NCI-H1930 (cell line): ENCODE measurements at regions not wholly inside any gene's neighbourhood (a gene's known extent, or its start where the extent isn't known, plus 50 kb on each side); places are given as distances from the start of the nearest gene placed in this dataset.

Experiments used
- DNase-seq, 2 experiments: peaks; one replicate each; lab custom pipeline; 2025; lab: John Stamatoyannopoulos, UW

DNA sequence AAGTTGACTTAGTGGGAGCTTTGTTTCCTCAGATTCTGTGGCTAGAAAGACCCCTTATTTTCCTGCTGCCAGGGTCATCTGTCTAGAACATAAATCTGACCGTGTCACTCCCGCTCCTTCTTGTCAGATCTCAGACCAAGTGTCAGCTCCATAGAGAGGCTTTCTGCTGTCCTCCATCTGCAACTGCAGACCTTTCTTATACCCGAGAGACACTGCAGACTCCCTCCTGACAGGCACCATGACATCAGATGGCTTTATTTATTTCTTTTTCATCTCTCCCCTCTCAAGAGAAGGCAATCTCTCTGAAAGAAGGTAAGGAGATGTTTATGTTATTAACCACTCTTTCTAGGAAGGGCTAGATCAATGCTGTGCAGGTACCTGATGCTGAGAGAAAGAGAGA is 726.5 kb downstream of the UQCRFS1 start:
- DNase-seq: no peak

GRCh38 chr19:28485292-28485691 is 727.7 kb downstream of the UQCRFS1 start:
- DNase-seq: no peak

- no peak for DNase-seq
Measured at GRCh38 chr19:28483197-28483596, 729.8 kb downstream of the UQCRFS1 start.

- no peak for DNase-seq
Measured at GRCh38 chr19:28482221-28482620, 730.7 kb downstream of the UQCRFS1 start.

DNA sequence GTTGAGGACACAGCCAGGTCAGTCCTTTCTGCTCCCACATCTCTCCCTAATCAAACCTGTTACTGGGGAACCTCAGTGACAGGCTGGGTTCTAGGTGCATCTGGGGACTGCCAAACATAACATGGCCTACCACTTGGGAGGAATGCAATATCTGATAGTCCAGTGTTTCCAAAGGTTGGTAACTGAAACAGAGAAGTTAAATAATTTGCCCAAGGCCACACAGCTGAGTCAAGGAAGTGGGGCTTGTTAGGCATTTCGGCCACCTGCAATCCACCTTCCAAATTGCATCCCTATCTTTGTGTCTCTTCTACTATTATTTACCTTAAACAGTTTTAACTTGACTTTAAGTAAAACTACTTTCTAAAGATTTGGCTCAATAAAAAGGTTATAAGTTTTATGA is 731.3 kb downstream of the UQCRFS1 start:
- DNase-seq: no peak

DNA sequence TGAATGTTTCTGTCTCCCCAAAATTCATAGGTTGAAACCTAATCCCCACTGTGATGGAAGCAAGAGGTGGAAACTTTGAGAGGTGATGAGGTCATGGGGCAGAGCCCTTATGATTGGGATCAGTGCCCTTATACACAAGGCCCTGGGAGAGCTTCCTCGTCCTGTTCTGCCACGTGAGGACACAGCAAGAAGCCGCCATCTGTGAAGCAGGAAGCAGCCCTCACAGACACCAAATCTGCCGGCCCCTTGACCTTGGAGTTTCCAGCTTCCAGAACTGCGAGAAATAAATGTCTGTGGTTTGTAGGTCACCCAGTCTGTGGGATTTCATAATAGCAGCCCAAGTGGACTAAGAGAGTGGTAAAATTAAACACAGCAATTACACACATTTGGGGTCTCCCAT is 737.4 kb downstream of the UQCRFS1 start:
- no peak for DNase-seq

GRCh38 chr19:28472843-28473242 is 740.1 kb downstream of the UQCRFS1 start:
- no peak for DNase-seq

- no peak for DNase-seq
Measured at GRCh38 chr19:28471731-28472510, 741.0 kb downstream of the UQCRFS1 start.

DNA sequence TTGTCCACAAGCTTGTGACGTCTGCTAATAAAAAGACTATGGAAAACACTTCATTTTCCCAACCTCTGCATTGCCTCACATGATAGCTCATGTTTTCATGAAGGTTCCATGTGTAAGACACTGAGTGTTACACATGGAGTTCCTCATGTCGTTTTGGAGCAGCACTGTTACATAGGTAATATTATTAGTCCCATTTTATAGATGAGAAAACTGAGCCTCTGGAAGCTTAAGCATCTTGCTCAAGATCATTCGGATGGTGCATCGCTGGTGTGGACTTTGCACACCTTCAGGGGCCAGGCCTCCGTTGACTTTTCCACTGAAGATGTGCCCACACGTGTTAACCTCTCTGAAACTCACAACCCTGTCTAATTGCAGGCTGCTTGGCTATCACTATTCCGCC is 743.4 kb downstream of the UQCRFS1 start:
- DNase-seq: no peak

DNA sequence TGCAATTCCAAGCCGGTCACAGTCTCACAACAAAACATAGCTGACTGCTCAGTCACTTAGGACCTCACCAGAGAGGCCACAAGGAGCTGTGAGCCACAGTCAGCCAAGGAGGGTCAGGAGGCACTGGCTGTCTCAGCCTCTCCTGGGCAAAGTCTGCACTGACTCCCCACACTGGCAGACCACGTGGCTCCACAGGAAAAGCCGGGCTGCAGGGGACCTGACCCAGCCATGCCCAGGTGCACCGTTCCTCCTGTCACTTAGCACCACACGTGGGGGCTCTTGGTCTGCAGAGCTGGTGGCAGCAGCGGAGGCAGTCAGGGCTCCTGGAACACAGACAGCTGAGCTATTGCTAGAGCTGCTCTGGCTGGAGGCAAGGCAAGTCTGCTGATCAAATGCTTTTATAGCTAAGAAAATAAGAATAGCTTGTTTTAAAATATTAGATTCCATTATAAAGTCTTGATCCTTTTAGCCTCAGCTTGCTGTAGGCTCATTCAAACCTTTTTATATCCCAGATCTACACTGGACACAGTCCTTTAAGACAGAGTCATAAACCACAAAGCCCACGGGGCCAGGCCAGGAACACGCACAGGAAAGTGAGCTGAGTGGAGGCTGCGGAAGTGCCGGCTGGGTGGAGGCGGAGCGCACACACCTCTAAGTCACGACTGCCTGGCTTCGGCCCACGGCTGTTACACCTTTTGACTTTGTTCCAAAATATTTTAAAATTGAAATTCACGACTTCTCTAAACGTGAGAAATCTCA is 744.1 kb downstream of the UQCRFS1 start:
- DNase-seq: no peak

DNA sequence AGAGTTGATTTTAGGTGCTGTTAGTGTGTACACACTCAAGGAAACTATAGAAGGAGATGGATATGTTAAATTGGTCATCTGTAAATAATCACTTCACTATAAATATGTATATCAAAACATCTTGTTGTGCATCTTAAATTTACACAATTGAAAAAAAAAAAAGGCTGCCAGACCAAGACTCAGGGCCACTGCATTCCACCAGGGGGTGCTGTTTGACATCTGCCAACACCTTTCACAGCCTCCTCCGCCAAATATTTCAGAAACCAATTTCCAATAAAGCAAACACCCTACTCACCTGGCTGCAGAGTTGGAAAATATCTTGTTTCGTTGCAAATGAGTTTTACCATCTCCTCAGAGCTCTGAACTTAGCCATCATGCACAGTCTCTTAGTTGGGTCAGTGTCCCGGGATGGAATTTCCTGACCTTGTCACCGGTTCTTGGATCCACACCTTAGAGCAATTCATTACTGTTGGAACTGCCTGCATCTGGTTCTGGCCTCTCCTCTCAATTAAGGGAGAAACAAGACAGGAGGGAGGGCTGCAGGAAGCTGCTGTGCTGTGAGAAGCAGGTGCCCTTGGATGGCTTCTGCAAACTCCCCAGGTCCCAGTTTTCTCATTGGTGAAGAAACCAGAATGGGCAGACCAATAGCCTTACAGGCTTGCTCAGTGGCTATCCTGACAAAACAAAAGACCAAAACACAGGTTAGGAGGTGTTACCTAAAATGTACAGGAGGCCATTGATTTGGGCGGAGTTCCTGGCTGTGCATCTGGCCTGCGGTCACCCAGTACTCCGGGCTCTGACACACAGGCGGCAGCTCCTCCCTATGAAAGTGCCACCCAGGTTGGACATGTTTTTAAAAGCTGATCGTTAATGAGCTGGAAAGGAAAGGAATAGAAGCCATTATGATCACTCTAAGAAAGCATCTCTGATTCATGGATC is 746.6 kb downstream of the UQCRFS1 start:
- peak; percentile 36 to 45 for DNase-seq

DNA sequence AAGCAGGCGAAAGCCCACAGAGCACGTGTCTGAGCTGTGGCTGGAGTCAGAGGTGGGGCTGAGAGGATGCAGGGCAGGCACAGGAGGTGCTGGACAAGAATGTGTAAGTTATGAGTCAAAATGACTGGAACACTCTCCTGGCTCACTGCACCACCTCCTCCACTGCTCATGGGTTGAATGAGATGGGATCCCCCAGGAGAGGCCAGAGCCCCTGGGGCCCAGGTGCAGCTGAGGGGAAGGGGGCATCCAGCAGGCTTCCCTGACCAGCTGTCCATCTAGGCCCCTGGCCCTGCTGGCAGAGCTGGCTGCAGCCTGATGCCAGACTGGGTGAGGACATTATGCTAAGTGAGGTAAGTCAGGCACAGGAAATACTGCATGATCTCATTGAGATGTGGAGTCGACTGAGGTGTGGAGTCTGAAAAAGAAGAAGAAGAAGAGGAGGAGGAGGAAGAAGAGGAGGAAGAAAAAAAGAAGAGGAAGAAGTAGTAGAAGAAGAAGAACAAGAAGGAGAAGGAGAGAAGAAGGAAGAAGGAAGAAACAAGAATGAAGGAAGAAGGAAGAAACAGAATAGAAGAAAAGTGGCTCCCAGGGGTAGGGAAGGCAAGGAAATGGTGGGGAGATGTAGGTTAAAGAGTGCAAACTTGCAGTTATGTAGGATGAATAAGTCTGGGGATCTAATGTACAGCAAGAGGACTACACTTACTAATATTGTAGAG is 747.4 kb downstream of the UQCRFS1 start:
- DNase-seq: no peak

- DNase-seq: no peak
Measured at GRCh38 chr19:28463493-28464053, 749.4 kb downstream of the UQCRFS1 start.

DNA sequence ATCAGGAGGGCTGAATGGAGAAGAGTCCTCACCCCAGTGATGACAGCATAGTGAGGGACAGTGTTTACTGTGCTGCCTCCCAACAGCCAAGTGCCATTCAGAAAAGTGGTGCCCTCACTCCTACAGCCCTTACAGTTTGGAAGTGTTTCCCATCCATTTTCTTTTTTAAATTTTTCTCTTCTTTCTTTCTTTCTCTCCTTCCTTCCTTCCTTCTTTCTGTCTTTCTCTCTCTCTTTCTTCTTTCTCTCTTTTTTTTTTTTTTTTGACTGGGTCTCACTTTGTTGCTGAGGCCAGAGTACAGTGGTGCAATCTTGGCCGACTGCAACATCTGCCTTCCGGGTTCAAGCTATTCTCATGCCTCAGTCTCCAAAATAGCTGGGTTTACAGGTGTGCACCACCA is 755.3 kb downstream of the UQCRFS1 start:
- no peak for DNase-seq

GRCh38 chr19:28456708-28457320 is 756.1 kb downstream of the UQCRFS1 start:
- no peak for DNase-seq

DNA sequence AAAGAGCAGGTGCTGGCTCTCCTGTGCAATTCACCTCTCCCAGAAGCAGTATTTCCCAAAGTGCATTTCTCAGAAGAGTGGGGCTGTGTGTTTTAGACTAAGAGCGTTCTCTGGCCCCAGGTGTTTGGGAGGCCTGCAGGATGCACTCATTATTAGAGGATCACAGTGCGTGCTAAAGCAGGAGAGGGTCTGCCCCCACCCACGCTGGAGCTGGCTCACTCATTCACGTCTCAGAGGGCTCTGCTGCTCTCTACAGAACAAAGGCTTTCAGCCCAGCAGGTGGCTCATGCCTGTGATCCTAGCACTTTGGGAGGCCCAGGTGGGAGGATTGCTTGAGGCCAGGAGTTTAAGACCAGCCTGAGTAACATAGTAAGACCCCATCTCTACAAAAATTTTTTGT is 756.7 kb downstream of the UQCRFS1 start:
- DNase-seq: no peak

DNA sequence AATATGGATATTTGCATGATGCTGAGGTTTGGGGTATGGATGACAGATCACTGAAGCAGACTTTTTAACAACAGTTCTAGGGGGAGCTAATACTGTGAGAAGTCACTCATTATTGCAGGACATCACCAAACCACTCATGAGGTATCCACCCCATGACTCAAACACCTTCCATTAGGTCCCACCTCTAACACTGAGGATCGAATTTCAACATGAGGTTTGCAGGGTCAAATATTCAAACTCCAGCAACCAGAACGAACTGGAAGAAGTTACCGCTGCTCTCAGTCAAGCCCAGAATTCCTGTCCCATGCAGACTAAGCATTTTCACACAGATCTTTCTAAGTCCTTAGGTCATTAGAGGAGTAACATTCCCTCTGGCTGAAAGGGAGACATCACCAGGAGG is 758.9 kb downstream of the UQCRFS1 start:
- no peak for DNase-seq

GRCh38 chr19:28453420-28453819 is 759.5 kb downstream of the UQCRFS1 start:
- DNase-seq: no peak

DNA sequence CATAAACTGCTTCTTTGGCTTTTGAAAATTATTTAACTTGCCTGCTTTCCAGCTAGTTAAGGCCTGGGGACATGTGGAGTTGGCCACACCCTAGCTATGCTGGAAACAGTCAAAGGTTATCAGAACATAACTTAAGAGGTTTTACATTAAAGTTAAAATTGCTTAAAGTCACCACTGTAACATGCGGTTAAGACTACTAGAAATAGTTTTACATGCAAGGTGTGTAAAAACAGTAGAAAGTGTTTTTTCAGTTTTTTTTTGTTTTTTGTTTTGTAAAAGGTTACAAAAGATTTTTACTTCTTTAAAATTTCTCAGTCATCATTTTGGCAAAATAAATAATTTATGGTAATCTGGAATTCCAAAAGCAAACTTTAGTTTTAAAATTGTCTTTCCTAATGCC is 763.1 kb downstream of the UQCRFS1 start:
- DNase-seq: no peak

- no peak for DNase-seq
Measured at GRCh38 chr19:28446511-28446910, 766.4 kb downstream of the UQCRFS1 start.

DNA sequence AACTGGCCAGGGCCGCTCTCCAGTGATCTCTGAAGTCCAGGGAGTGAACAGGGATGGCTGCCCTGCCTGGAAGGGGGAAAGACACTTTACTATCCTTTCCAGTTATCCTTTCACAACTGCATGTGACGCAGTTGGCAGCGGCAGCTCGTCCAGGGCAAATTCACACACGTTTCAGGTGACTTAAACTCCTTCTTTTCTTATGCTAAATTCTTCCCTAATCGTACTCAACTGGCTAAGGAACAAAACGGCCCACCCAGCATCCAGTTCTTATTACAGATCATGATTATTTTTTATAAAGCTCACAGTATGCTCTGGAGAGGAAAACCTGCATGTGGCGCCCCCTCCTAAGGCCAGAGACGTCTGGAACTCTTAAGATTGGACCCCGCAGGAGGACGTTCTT is 767.1 kb downstream of the UQCRFS1 start:
- DNase-seq: no peak
